ENCODE measurements at regions not wholly inside any gene's neighbourhood (a gene's known extent, or its start where the extent isn't known, plus 50 kb on each side); places are given as distances from the start of the nearest gene placed in this dataset.

GRCh38 chr2:11007331-11008264 is 95.9 kb downstream of the KCNF1 start:
- H3K27ac ChIP-seq, result no peak overlapping the region
- no peak for DNase-seq
- H3K4me1 ChIP-seq (replicated peaks in 1 of 2), result no peaks in the 10 kb centered on the region
- no peaks in the 10 kb centered on the region for H3K27me3 ChIP-seq
- H3K4me3 ChIP-seq, result no peak overlapping the region
- H3K9me3 ChIP-seq (replicated peaks in 1 of 3), result no peaks in the 10 kb centered on the region
- WGBS, 4 donors, result 92 to 94% (median 93%) methylated on average over 17 to 18 of the region's 18 CpGs
- H3K36me3 ChIP-seq (replicated peaks in 1 of 2), result no peaks in the 10 kb centered on the region
- TF ChIP-seq, protein P1, sequence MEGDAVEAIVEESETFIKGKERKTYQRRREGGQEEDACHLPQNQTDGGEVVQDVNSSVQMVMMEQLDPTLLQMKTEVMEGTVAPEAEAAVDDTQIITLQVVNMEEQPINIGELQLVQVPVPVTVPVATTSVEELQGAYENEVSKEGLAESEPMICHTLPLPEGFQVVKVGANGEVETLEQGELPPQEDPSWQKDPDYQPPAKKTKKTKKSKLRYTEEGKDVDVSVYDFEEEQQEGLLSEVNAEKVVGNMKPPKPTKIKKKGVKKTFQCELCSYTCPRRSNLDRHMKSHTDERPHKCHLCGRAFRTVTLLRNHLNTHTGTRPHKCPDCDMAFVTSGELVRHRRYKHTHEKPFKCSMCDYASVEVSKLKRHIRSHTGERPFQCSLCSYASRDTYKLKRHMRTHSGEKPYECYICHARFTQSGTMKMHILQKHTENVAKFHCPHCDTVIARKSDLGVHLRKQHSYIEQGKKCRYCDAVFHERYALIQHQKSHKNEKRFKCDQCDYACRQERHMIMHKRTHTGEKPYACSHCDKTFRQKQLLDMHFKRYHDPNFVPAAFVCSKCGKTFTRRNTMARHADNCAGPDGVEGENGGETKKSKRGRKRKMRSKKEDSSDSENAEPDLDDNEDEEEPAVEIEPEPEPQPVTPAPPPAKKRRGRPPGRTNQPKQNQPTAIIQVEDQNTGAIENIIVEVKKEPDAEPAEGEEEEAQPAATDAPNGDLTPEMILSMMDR (IDR thresholded peaks at IDR 0.05), result no peak
- no peak for TF ChIP-seq POLR2A (IDR thresholded peaks at IDR 0.05)
- intact Hi-C loops (cut with DNase I), result no loop called here

- H3K9me3 ChIP-seq (replicated peaks in 1 of 3), result no peaks in the 10 kb centered on the region
- WGBS, 4 donors, result 78 to 91% (median 84%) methylated on average over 4 of the region's 4 CpGs
- DNase-seq, result no peak
- H3K27me3 ChIP-seq, result no peaks in the 10 kb centered on the region
- H3K36me3 ChIP-seq (replicated peaks in 1 of 2), result no peaks in the 10 kb centered on the region
- no peak overlapping the region for H3K27ac ChIP-seq
- no peaks in the 10 kb centered on the region for H3K4me1 ChIP-seq (replicated peaks in 1 of 2)
- TF ChIP-seq POLR2A (IDR thresholded peaks at IDR 0.05), result no peak
- TF ChIP-seq, protein P1 (IDR thresholded peaks at IDR 0.05), result no peak
- H3K4me3 ChIP-seq, result no peak overlapping the region
- intact Hi-C loops (cut with DNase I), result no loop called here
Measured at GRCh38 chr2:11008773-11009172, 97.0 kb downstream of the KCNF1 start.

DNA sequence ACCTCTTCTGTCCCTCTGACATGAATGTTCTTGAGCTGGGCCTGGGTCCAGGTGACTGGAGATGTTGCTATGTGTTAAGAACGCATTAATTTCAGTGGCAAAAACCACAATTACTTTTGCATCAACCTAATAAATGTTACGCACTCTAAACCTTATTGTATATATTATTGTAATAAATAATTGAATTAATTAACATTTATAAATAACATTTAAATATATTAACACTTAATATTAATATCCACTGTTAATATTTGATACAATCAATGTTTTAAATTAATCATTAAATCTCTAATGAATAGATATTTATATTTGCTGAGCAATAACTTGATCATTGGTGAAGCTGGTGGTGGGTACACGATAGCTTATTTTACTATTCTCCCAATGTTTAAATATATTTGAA is 97.4 kb downstream of the KCNF1 start:
- Histone ChIP-seq H3K27ac (no peak overlapping the region), H3K9me3 (replicated peaks in 1 of 3) (no peaks in the 10 kb centered on the region), H3K36me3 (replicated peaks in 1 of 2) (no peaks in the 10 kb centered on the region), H3K27me3 (no peaks in the 10 kb centered on the region), H3K4me1 (replicated peaks in 1 of 2) (no peaks in the 10 kb centered on the region), H3K4me3 (no peak overlapping the region)
- intact Hi-C loops (cut with DNase I), result no loop called here
- no peak for TF ChIP-seq POLR2A (IDR thresholded peaks at IDR 0.05)
- TF ChIP-seq, protein P1 (IDR thresholded peaks at IDR 0.05), result no peak
- WGBS, 4 donors, result 81 to 92% (median 89%) methylated on average over 3 of the region's 3 CpGs
- no peak for DNase-seq

DNA sequence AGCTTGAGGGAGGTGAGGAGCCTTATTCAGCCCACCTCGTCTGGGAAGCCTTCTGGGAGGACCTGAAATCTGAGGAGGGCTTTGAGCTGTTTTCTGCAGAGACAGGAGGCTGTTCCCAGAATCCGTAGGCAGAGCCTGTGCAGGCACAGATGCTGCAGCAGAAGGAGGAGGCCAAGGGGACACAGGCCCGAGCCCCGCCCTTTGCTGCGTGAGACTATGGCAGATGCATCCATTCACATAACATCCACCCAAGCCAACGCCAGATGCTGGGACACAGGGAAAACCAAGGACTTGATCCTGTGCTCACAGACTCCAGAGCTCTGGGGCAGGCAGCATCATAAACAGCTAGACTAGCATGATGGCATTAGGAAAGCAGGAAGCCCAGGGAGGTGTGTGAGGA is 98.2 kb downstream of the KCNF1 start:
- Histone ChIP-seq H3K36me3 (replicated peaks in 1 of 2) (no peaks in the 10 kb centered on the region), H3K4me1 (replicated peaks in 1 of 2) (no peaks in the 10 kb centered on the region), H3K27me3 (no peaks in the 10 kb centered on the region), H3K9me3 (replicated peaks in 1 of 3) (no peaks in the 10 kb centered on the region), H3K27ac (no peak overlapping the region), H3K4me3 (no peak overlapping the region)
- TF ChIP-seq, protein P1 (IDR thresholded peaks at IDR 0.05), result no peak
- no peak for TF ChIP-seq POLR2A (IDR thresholded peaks at IDR 0.05)
- WGBS, 4 donors, result 63 to 85% (median 79%) methylated on average over 6 of the region's 6 CpGs
- no peak for DNase-seq
- intact Hi-C loops (cut with DNase I), result no loop called here

All from adrenal gland (tissue), 9 donors.